Stimulated activated CD4-positive, alpha-beta T cell treated with anti-CD3 and anti-CD28 coated beads, Interleukin-1b, Interleukin-23, amount 100 ng/mL, for 4 hours (primary cell): ENCODE measurements at regions not wholly inside any gene's neighbourhood (a gene's known extent, or its start where the extent isn't known, plus 50 kb on each side); places are given as distances from the start of the nearest gene placed in this dataset.
"Not testable (repeated sequence)": the region's sequence is repeated elsewhere in the genome, so short reads cannot be mapped to it uniquely, and the experiment has no call there.

Source experiments
- DNase-seq, 2 donors: peaks; one replicate each; pipeline ENCODE4 v3.0.0-alpha.2; 2020; ENCODE audit warnings: low read depth in 2 of 2

- no peak for DNase-seq
Observed at GRCh38 chr3:187850258-187850921, 105.1 kb upstream of the BCL6 start.

DNA sequence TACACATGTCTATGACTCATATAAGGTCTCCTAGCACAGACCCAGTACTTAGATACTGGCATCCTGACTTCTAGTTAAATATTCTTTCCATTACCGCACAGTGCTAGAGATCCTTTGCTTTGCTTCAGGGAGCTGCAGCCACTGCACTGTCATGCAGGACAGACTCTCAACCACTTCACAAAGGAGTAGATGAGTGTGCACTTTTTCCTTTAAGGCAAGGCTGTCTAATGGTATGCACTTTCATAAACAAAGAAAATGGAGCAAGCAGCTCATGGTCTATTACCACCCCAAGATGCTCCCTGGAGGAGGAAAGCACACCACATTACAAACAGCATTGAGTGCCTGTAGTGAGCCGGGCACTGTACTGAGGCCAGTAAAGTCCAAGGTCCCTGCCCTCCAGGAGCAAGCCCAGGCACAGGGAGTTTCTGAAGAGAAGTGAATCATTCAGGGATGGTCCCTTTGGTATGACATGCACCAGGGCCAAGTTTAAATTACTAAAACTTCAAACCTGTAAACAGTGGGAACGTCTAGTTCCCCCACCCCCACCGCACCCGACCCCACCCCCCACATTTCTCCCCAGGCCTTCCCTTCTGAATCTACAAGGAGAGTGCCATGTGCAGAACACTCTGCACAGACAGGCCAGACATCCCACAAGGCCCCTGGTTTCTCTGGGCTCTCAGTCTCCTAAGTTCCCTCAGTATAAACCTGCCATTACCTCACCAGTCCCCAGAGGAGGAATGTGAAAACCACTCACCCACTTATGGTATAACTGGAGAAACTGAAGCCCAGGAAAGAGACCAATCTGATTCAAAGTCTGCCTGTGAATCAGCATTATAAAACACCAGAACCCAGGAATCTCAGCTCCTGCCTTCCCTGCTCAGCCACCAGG is 107.8 kb upstream of the BCL6 start:
- no peak for DNase-seq

- no peak for DNase-seq
Observed at GRCh38 chr3:187855131-187855530, 109.9 kb upstream of the BCL6 start.

GRCh38 chr3:187856555-187856954 is 111.3 kb upstream of the BCL6 start:
- no peak for DNase-seq

DNA sequence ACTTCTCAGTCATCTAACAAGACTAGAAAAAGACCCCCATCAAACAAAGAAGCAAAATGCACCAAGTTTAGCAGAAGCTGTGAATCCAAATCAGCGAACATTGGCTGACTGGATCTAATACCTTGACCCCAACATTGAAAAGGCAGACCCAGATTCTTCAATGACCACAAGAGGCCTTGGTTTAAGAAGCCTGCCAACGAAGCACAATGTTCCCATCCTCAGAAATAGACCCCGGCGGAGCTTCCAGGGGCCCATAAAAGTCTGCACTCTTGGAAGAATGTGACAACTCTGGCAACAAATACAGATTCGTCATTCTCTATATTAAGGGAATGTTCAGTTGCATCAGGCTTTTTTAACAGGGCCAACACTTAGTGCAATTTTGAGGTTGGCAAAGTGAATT is 112.8 kb upstream of the BCL6 start:
- DNase-seq = no peak

DNA sequence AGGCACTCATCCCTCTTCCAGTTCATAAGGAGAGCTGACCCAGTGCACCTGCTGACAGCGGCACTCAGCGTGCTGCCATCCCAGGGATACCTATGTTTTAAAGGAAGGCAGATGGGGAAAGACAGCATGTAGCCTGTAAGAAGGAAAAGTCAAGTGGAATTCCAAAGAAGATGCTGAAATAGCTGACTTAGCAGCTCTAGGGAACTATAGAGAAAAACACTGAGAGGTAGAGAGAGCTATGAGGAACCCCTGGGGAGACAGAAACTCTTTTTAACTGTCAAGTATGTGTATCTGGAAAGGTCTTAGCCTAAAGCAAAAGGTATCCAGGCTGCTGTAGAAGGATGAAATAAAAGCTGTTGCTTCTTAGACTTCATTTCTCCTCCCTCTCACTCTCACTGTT is 113.4 kb upstream of the BCL6 start:
- no peak for DNase-seq

DNA sequence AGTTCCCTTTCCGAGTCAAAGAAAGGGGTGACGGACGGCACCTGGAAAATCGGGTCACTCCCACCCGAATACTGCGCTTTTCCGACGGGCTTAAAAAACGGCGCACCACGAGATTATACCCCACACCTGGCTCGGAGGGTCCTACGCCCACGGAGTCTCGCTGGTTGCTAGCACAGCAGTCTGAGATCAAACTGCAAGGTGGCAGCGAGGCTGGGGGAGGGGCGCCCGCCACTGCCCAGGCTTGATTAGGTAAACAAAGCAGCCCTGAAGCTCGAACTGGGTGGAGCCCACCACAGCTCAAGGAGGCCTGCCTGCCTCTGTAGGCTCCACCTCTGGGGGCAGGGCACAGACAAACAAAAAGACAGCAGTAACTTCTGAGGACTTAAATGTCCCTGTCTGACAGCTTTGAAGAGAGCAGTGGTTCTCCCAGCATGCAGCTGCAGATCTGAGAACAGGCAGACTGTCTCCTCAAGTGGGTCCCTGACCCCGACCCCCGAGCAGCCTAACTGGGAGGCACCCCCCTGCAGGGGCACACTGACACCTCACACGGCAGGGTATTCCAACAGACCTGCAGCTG is 117.5 kb upstream of the BCL6 start:
- DNase-seq = not testable (repeated sequence)

GRCh38 chr3:187870360-187871203 is 125.3 kb upstream of the BCL6 start:
- no peak for DNase-seq

DNA sequence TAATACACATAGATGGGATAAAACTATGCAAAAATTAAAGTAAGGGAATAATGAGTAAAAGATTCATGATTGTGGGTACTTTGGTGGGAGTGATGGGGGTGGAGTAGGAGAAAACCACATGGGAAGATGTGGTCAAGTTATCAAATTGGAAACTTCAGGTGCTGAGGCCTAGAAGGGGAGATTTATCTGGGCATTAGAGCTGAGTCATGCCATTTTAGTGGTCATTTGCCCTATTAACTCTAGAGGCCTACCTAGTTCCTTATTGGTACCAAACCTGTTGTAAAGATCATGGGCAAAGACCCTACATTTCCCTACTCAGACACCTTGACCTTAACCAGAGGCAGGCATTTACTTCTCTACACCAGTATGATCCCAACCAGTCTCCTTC is 125.9 kb upstream of the BCL6 start:
- no peak for DNase-seq

GRCh38 chr3:187871848-187872247 is 126.6 kb upstream of the BCL6 start:
- no peak for DNase-seq

DNA sequence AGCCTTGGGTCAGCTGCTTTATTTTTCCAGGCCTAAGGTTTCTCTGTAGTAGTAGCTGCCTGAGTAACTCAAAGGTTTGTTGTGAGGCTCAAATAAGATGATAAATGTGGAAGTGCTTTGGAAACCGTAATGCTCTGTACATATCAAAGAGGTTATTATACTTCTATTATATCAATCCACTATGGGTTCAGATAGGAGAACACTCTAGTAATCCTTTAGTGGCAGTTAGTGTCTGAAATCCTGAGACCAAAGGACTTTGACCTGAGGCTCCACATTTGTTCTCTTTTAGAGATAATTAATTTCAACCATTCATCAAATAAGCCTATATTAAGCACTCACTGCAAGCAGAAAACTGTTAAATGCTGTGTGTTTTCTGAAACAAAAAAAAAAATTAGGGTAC is 128.6 kb upstream of the BCL6 start:
- no peak for DNase-seq

DNA sequence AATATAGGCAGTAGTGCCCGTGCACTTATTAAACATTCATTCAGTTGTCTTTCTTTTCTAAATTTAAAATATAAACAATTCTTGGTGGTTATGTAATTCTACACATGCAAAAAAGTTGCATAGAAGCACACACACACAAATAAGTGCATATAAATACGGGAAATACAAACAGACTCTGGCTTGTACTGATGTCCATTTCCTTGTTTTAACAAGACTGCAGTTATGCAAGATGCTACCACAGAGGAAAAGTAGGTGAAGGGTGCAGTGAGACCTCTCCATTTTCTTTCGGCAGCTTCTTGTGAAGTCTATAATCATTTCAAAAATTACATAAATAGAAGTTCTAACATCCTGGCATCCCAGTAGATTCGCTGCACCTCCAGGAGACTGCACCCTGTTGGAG is 130.6 kb upstream of the BCL6 start:
- no peak for DNase-seq

GRCh38 chr3:187878772-187879518 is 133.7 kb upstream of the BCL6 start:
- DNase-seq = no peak

GRCh38 chr3:187880441-187880840 is 135.2 kb upstream of the BCL6 start:
- no peak for DNase-seq

DNA sequence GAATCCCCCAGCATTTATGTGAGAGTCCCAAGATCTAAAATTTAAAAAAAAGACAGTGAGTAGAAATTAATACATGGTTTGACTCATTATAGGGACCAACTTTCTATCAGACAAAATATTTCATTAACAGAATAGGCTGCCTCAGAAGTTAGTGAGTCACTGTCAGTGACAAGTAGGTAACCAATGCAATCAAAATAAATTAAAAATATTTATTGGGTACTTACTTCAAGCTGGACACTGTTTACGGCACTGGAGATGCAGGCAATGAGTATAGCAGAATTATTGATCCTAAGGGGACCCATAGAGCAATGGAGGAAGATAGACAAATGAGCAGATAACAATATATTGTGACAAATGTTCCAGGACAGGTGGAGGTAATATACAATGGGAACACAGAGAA is 135.6 kb upstream of the BCL6 start:
- DNase-seq = no peak

DNA sequence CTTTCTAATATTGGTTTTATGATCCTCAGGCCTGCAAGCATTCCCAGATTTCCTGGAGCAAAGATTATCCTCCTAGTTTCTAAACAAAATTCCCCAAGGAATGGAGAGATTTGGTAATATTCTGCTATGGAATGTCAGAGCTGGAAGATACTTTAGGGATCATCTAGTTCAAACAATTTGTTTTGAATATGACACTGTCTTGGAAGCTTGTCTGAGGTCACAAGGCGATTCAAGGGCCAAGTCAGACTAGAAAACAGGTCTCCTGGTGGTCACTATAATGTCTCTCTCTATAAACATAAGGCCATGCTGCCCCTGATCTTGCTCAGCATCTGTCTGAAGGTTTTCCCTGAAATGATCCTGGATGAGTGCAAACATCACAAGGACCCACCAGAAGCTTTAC is 143.4 kb upstream of the BCL6 start:
- no peak for DNase-seq

DNA sequence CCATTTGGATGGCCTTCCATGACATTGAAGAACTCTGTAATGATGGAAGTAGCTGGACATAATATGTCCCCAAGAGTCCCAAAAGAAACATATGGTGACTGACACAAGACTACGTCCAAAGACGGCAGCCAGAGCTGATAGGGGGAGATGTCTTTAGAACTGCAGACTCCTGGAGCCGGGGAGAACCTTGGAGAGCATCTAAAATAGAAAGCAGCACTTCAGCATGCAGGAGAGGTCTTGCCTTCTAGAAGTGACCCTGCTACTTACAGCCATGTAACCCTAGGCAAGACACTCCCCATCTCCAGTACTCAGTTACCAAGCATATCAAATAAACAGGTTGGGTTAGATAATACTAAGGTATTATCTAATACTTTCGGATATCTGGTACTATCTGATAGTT is 143.8 kb upstream of the BCL6 start:
- no peak for DNase-seq

GRCh38 chr3:187889601-187890404 is 144.5 kb upstream of the BCL6 start:
- no peak for DNase-seq

DNA sequence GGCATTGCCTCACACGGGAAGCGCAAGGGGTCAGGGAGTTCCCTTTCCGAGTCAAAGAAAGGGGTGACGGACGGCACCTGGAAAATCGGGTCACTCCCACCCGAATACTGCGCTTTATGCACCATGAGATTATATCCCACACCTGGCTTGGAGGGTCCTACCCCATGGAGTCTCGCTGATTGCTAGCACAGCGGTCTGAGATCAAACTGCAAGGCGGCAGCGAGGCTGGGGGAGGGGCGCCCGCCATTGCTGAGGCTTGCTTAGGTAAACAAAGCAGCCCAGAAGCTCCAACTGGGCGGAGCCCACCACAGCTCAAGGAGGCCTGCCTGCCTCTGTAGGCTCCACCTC is 145.1 kb upstream of the BCL6 start:
- DNase-seq = not testable (repeated sequence)

DNA sequence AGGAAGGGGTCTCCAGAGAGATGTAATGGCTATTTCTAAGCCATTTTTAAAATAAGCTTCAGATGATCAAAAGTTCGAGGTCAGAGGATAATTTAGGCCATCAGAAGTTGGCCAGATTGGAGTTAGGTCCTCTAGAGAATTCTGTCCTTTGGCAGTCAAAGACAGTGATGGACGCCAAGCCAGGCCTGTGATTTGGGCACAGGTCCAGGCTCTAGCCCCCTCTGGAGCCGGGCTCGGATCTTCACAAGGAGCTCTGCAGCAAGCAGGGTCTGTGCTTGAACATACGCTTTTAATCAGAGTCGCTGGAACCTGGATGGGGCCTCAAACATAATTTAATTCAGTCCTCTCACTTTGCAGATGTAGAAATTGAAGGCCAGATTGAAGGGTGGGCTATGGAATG is 151.4 kb upstream of the BCL6 start:
- no peak for DNase-seq

DNA sequence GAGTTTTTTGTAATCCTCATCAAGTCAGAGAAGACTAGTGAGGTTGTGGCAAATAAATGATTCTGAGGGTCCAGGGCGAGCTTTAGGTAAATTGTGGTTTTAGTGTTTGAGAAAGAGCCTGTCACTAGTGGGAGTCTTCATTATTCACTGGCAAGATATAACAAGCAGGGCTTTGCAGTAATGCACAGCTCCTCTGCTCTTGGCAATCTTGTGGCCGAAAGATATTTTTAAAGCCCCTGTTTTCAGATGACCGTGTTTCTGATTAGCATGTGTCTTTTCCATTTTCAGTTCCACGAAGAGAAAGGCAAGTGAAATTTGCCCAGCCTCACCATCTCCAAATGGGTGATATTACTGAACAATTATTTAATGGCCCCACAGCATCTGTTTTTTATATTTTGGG is 154.0 kb upstream of the BCL6 start:
- no peak for DNase-seq
